ENCODE measurements at regions not wholly inside any gene's neighbourhood (a gene's known extent, or its start where the extent isn't known, plus 50 kb on each side); places are given as distances from the start of the nearest gene placed in this dataset.
"Not testable (repeated sequence)": the region's sequence is repeated elsewhere in the genome, so short reads cannot be mapped to it uniquely, and the experiment has no call there.

GRCh38 chr12:34190054-34190453 is 167.8 kb downstream of the ALG10 start:
- DNase-seq (ENCODE audit: low read depth): no peak

- no peak for DNase-seq (ENCODE audit: low read depth)
Measured at GRCh38 chr12:34198924-34199323, 176.6 kb downstream of the ALG10 start.

- no peak for DNase-seq (ENCODE audit: low read depth)
Measured at GRCh38 chr12:34203866-34204620, 181.7 kb downstream of the ALG10 start.

- no peak for DNase-seq (ENCODE audit: low read depth)
Measured at GRCh38 chr12:34204830-34205285, 182.6 kb downstream of the ALG10 start.

- no peak for DNase-seq (ENCODE audit: low read depth)
Measured at GRCh38 chr12:34205401-34205800, 183.1 kb downstream of the ALG10 start.

GRCh38 chr12:34206061-34206785 is 183.9 kb downstream of the ALG10 start:
- no peak for DNase-seq (ENCODE audit: low read depth)

- no peak for DNase-seq (ENCODE audit: low read depth)
Measured at GRCh38 chr12:34207858-34208257, 185.6 kb downstream of the ALG10 start.

GRCh38 chr12:34208331-34209258 is 186.3 kb downstream of the ALG10 start:
- DNase-seq (ENCODE audit: low read depth): no peak

- no peak for DNase-seq (ENCODE audit: low read depth)
Measured at GRCh38 chr12:34209259-34209835, 187.1 kb downstream of the ALG10 start.

- DNase-seq (ENCODE audit: low read depth): no peak
Measured at GRCh38 chr12:34210183-34210582, 187.9 kb downstream of the ALG10 start.

- no peak for DNase-seq (ENCODE audit: low read depth)
Measured at GRCh38 chr12:34210689-34211530, 188.6 kb downstream of the ALG10 start.

- no peak for DNase-seq (ENCODE audit: low read depth)
Measured at GRCh38 chr12:34212651-34213050, 190.4 kb downstream of the ALG10 start.

GRCh38 chr12:34214011-34214410 is 191.7 kb downstream of the ALG10 start:
- no peak for DNase-seq (ENCODE audit: low read depth)

GRCh38 chr12:34215213-34215892 is 193.1 kb downstream of the ALG10 start:
- DNase-seq (ENCODE audit: low read depth): no peak

- DNase-seq (ENCODE audit: low read depth): no peak
Measured at GRCh38 chr12:34215893-34216285, 193.6 kb downstream of the ALG10 start.

- DNase-seq (ENCODE audit: low read depth): no peak
Measured at GRCh38 chr12:34217660-34218059, 195.4 kb downstream of the ALG10 start.

GRCh38 chr12:34218193-34219045 is 196.1 kb downstream of the ALG10 start:
- DNase-seq (ENCODE audit: low read depth): peak; percentile 3

GRCh38 chr12:34219046-34219770 is 196.9 kb downstream of the ALG10 start:
- DNase-seq (ENCODE audit: low read depth): no peak

- DNase-seq (ENCODE audit: low read depth): not testable (repeated sequence)
Measured at GRCh38 chr12:34220079-34220478, 197.8 kb downstream of the ALG10 start.
